ENCODE measurements at regions not wholly inside any gene's neighbourhood (a gene's known extent, or its start where the extent isn't known, plus 50 kb on each side); places are given as distances from the start of the nearest gene placed in this dataset.

GRCh38 chr7:41219276-41219675, 483.6 kb downstream of the INHBA start:
- TF ChIP-seq POLR2A (IDR thresholded peaks at IDR 0.05; ENCODE audit: low read depth, low read length), result no peak
- FAIRE-seq, result peak; percentile 83
- no peak for DNase-seq (ENCODE audit: insufficient read length, low spot score)

GRCh38 chr7:41217306-41217705, 485.6 kb downstream of the INHBA start:
- TF ChIP-seq POLR2A (IDR thresholded peaks at IDR 0.05; ENCODE audit: low read depth, low read length), result no peak
- DNase-seq (ENCODE audit: insufficient read length, low spot score) (no peak), FAIRE-seq (no peak)

- FAIRE-seq (peak; percentile 83), DNase-seq (ENCODE audit: insufficient read length, low spot score) (no peak)
- TF ChIP-seq POLR2A (IDR thresholded peaks at IDR 0.05; ENCODE audit: low read depth, low read length), result no peak
Measured at GRCh38 chr7:41207141-41207540, 495.7 kb downstream of the INHBA start.

DNA sequence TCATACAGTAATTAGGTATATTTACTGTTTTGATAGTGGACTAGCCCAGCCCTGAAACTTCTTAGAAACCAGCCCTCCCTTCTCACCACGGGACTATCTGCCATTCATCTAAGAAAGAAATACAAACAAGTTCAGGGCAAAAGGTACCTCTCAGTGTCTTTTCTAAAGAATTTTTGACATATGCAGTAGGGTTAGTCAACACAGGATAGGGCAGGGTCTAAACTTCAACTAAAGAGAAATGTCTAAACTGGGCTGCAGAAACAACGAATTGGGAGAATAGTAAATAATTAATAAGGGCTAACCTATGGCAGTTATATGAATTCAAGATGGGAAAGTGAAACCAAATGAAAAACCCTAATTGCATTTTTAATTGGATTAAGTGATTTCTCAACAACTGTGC, 496.6 kb downstream of the INHBA start:
- no peak for TF ChIP-seq POLR2A (IDR thresholded peaks at IDR 0.05; ENCODE audit: low read depth, low read length)
- no peak for DNase-seq (ENCODE audit: insufficient read length, low spot score)
- peak; percentile 62 for FAIRE-seq

DNA sequence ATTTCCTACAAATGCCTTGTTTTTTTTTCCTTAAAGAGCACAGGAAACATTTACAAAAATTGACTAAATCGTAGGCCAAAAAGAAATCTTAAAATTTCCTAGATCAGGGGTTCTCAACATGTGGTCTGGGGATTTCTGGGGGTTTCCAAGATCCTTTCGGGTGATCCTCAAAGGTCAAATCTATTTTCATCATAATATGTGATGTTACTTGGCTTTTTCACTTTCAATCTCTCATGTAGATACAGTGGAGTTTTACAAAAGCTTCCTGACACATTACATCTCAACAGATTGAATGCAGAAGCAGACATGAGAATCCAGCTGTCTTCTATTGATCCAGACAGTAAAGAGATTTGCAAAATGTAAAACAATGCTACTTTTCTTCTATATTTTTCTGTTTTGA, 497.3 kb downstream of the INHBA start:
- DNase-seq (ENCODE audit: insufficient read length, low spot score) (no peak), FAIRE-seq (peak; percentile 20)

DNA sequence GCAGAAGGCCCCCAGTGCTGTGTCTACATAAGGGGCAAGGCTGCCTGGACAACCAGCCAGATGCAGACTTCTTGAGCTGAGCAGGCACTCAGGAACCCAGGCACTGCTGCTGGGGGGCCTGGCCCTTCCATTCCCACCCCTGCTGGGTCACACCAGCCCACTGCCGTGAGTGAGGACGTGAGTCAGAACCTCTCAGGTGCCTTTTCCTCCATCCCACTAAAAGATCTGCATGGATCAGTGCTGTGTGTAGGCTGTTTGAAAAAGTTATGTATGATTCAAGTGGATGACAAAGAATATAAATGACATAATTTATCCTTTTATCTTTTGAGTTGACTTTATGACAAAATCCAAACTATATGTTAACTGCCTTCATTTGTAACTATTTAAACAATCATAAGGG, 499.3 kb downstream of the INHBA start:
- FAIRE-seq (no peak), DNase-seq (ENCODE audit: insufficient read length, low spot score) (no peak)
- no peak for TF ChIP-seq POLR2A (IDR thresholded peaks at IDR 0.05; ENCODE audit: low read depth, low read length)

More for the DNA sequence above, 497.3 kb downstream of the INHBA start:
- TF ChIP-seq POLR2A (IDR thresholded peaks at IDR 0.05; ENCODE audit: low read depth, low read length), result no peak

DNA sequence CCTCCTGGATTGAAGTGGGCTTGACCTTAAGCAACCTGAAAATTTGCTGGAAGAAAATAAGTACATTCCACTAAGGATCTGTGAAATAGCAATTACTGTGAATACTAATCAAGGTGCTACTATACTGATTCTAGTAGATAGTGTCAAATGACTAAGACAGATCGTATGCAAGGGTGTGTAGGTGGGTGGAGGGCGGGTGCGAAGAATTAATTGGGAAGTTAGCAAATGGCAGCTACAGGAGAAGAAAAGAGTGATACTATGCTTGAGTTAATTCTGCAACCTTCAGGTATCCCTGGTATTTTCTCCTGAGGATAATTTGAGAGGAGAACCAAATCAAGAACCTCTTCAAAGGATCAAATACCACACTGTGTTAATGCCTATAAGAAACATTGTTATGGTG, 501.9 kb downstream of the INHBA start:
- FAIRE-seq (no peak), DNase-seq (ENCODE audit: insufficient read length, low spot score) (no peak)
- TF ChIP-seq POLR2A (IDR thresholded peaks at IDR 0.05; ENCODE audit: low read depth, low read length), result no peak

DNA sequence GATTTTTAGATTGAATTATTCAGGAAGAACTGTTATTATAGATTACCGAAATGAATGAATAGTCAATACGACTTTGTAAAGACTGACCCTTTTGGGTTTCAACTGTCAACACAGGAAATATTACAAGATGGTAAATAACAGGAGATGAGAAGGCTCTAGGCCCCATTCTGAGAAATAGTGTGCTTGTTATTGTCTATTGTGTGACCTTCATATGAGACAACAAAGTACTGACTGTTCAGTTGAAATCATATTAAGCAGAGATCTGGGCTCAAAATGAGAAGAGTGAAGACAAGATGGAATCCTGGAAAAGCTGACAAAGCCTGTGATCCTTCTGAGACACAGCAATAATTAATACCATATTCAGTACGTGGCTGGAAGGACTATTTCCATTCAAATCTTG, 503.8 kb downstream of the INHBA start:
- TF ChIP-seq POLR2A (IDR thresholded peaks at IDR 0.05; ENCODE audit: low read depth, low read length), result no peak
- DNase-seq (ENCODE audit: insufficient read length, low spot score), result no peak
- no peak for FAIRE-seq

DNA sequence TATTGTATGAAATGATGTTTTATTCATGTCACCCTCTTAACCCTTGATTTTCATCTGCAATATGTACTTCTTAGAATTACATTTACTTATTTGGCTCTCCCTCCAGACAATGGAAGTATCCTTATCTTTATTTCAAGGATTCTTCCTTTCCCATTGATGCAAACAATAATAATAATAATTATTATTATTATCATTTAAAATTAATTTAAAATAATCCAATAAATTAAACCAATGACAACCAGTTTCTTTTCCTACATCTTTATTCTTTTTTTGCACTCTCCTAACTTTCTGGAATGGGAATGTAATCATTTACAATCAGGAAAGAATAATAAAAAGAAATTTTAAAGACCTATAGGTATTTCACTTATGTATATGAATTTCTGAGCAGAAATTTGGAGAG, 504.4 kb downstream of the INHBA start:
- FAIRE-seq (no peak), DNase-seq (ENCODE audit: insufficient read length, low spot score) (no peak)
- TF ChIP-seq POLR2A (IDR thresholded peaks at IDR 0.05; ENCODE audit: low read depth, low read length), result no peak

DNA sequence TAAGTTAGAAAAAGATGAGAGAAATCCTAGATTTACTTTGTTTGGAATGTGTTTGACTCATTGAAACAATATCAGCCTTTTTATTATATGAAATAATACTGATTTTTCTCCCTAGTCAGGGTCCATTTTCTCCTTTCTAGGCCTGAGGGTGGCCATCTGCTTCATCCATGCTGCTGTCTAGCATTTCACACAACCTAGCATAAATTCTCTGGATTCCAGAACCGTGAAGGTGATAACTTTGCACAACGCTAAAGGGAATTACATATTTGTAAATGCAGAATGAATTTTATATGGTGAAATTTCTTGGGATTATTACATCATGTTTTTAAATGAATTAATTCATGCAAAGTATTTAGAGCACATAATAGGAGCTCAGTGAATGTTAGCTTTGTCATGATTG, 505.1 kb downstream of the INHBA start:
- FAIRE-seq (no peak), DNase-seq (ENCODE audit: insufficient read length, low spot score) (no peak)
- no peak for TF ChIP-seq POLR2A (IDR thresholded peaks at IDR 0.05; ENCODE audit: low read depth, low read length)

- TF ChIP-seq POLR2A (IDR thresholded peaks at IDR 0.05; ENCODE audit: low read depth, low read length), result no peak
- DNase-seq (ENCODE audit: insufficient read length, low spot score), result no peak
- FAIRE-seq, result no peak
Measured at GRCh38 chr7:41193738-41194282, 509.1 kb downstream of the INHBA start.

- FAIRE-seq (no peak), DNase-seq (ENCODE audit: insufficient read length, low spot score) (no peak)
- no peak for TF ChIP-seq POLR2A (IDR thresholded peaks at IDR 0.05; ENCODE audit: low read depth, low read length)
Measured at GRCh38 chr7:41190581-41190980, 512.3 kb downstream of the INHBA start.

DNA sequence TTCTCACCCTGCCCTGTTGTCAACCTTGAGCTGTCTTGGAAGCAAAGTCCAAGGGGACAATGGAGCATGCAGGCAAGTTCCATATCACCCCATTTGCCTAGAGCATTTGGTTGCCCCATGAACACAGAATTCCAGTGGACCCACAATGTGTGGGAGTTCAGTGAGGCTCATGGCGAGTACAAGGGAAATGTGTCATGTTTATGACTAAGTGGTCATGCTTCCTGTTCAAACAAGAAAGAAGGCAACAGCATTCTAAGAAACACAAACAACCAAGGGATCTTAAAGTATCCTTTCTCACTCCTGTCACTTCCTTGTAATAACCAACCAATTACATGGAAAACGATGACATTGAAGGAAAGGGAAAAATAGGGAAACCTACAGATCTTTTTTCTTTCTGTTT, 513.0 kb downstream of the INHBA start:
- no peak for TF ChIP-seq POLR2A (IDR thresholded peaks at IDR 0.05; ENCODE audit: low read depth, low read length)
- DNase-seq (ENCODE audit: insufficient read length, low spot score) (peak; percentile 52), FAIRE-seq (peak; percentile 98)

DNA sequence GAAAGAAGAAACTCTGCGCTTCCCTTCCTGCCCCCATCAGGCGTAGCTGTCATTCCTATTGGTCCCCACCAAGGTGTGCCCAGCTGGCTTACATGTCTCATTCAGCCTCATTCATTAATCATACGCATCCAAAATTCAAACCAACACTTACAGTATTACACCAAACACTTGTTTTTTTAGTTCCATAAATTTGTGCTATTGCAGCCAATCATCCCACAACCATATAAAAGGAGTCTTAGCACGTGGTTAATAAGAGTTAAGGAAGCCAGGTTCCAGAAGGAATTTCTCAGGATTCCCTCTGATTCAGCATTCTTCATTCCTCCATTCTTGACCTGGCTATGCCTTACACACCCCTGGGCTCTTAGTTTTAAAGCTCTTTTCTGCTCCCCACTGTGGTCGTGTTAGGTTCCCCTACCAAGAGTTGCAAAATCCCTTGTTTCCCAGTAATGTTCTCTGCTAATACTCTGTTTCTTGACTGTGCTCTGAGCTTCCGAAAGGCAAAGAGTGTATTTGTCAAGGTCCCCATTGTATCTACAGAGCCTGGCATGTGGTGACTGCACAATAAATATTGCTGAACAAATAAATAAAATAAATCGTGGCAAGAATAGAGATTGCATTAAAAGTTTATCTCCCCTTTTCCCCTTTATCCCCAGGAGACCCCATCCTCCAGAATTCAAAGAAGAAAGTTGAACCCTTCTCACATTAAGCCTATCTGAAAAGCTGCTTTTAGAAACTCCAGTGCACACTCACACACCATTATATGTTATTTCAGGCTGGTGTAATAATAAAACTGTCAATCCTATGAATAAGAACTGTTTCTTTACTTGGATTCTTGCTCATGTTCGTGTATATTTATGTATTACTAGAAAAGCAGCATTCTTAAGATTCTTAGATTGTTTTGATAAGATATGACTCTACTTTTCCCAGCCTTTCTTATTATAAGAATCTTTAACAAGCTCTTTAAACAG, 514.4 kb downstream of the INHBA start:
- no peak for FAIRE-seq
- DNase-seq (ENCODE audit: insufficient read length, low spot score), result peak; percentile 37

GRCh38 chr7:41187322-41187721, 515.6 kb downstream of the INHBA start:
- TF ChIP-seq POLR2A (IDR thresholded peaks at IDR 0.05; ENCODE audit: low read depth, low read length), result no peak
- no peak for FAIRE-seq

More for the DNA sequence above, 514.4 kb downstream of the INHBA start:
- TF ChIP-seq POLR2A (IDR thresholded peaks at IDR 0.05; ENCODE audit: low read depth, low read length), result no peak

More at GRCh38 chr7:41187322-41187721, 515.6 kb downstream of the INHBA start:
- no peak for DNase-seq (ENCODE audit: insufficient read length, low spot score)

Data from H54 (cell line).